Mucosa of descending colon (tissue), 3 donors: ENCODE measurements at regions not wholly inside any gene's neighbourhood (a gene's known extent, or its start where the extent isn't known, plus 50 kb on each side); places are given as distances from the start of the nearest gene placed in this dataset.

Source experiments
- ATAC-seq: fragments of 200-7000 bp; cut with Tn5 transposase; one replicate; pipeline ENCODE4 v1.9.1; 2020; ENCODE audit warnings: mild to moderate bottlenecking, moderate library complexity
- DNase-seq, 3 donors: peaks; one replicate each; pipeline ENCODE4 v3.0.0-alpha.2; 2020
- H3K36me3 ChIP-seq: fragments of 200-600 bp; one replicate; pipeline ENCODE4 v1.8.0; 2021; ENCODE audit warnings: low read depth, mild to moderate bottlenecking
- H3K4me1 ChIP-seq: fragments of 200-600 bp; one replicate; pipeline ENCODE4 v1.8.0; 2021; ENCODE audit warnings: low read depth, mild to moderate bottlenecking
- H3K4me3 ChIP-seq: fragments of 200-600 bp; one replicate; pipeline ENCODE4 v1.8.0; 2021; ENCODE audit warnings: mild to moderate bottlenecking
- H3K9me3 ChIP-seq: fragments of 200-600 bp; one replicate; pipeline ENCODE4 v1.8.0; 2021; ENCODE audit warnings: mild to moderate bottlenecking
- intact Hi-C, 2 donors: fragments of 100-400 bp; cut with DNase I in 1 of 2; cut with micrococcal nuclease in 1 of 2; formaldehyde crosslinking; loops; one replicate each; pipeline versions ENCODE4 v1.11.0 to v1.11.1; 2022; cut with DNase I, micrococcal nuclease
- TF ChIP-seq, protein P1 (sequence below): fragments of 200-600 bp; IDR thresholded peaks from one replicate; pipeline ENCODE4 v1.8.0; 2022; ENCODE audit warnings: antibody characterized with exemption, mild to moderate bottlenecking
- donor health status: DM: no; HTN: no; CAD: no; lungs with moderate emphysema.
- donor health status: DM: no; HTN: no; CAD: no.
- donor health status: DM: no; HTN: yes; CAD: no.

- TF ChIP-seq, protein P1, sequence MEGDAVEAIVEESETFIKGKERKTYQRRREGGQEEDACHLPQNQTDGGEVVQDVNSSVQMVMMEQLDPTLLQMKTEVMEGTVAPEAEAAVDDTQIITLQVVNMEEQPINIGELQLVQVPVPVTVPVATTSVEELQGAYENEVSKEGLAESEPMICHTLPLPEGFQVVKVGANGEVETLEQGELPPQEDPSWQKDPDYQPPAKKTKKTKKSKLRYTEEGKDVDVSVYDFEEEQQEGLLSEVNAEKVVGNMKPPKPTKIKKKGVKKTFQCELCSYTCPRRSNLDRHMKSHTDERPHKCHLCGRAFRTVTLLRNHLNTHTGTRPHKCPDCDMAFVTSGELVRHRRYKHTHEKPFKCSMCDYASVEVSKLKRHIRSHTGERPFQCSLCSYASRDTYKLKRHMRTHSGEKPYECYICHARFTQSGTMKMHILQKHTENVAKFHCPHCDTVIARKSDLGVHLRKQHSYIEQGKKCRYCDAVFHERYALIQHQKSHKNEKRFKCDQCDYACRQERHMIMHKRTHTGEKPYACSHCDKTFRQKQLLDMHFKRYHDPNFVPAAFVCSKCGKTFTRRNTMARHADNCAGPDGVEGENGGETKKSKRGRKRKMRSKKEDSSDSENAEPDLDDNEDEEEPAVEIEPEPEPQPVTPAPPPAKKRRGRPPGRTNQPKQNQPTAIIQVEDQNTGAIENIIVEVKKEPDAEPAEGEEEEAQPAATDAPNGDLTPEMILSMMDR, result no peak
- intact Hi-C loops, result no loop called here
- Histone ChIP-seq H3K36me3 (no peaks in the 10 kb centered on the region), H3K4me3 (no peak overlapping the region), H3K4me1 (no peaks in the 10 kb centered on the region), H3K9me3 (peaks cover 99% of the 10 kb centered on the region)
- DNase-seq (no peak), ATAC-seq (no peak)
These were observed 1683.8 kb downstream of the UQCRFS1 start for GRCh38 chr19:27529158-27529557.

DNA sequence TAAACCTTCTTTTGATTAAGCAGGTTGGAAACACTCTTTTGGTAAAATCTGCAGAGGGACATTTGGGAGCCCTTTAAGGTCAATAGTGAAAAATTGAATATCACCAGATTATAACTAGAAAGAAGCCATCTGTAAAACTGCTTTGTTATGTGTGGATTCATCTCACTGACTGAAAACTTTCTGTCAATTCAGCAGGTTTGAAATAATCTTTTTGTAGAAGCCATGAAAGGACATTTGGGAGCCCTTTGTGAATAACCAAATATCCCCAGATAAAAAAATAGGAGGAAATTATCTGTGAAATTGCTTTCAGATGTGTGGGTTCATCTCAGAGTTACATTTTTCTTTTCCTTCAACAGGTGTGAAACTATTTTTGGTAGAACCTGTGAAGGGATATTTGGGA lies 1690.7 kb downstream of the UQCRFS1 start:
- intact Hi-C loops, result no loop called here
- H3K9me3 ChIP-seq, result peaks cover 92% of the 10 kb centered on the region
- TF ChIP-seq, protein P1, result no peak
- no peaks in the 10 kb centered on the region for H3K36me3 ChIP-seq
- ATAC-seq (no peak), DNase-seq (no peak)
- no peak overlapping the region for H3K4me3 ChIP-seq
- no peaks in the 10 kb centered on the region for H3K4me1 ChIP-seq
